ENCODE measurements at regions not wholly inside any gene's neighbourhood (a gene's known extent, or its start where the extent isn't known, plus 50 kb on each side); places are given as distances from the start of the nearest gene placed in this dataset.

- CTCF ChIA-PET: no interaction called here
- BruUV-seq (replicated peaks): no TSS peak
- H3K36me3 ChIP-seq (ENCODE audit: control insufficient read depth, insufficient read depth, low read length): no peaks in the 10 kb centered on the region
- TF ChIP-seq TCF7L2 (IDR thresholded peaks at IDR 0.05; ENCODE audit: low read depth, low read length): no peak
- TF ChIP-seq, protein P1, sequence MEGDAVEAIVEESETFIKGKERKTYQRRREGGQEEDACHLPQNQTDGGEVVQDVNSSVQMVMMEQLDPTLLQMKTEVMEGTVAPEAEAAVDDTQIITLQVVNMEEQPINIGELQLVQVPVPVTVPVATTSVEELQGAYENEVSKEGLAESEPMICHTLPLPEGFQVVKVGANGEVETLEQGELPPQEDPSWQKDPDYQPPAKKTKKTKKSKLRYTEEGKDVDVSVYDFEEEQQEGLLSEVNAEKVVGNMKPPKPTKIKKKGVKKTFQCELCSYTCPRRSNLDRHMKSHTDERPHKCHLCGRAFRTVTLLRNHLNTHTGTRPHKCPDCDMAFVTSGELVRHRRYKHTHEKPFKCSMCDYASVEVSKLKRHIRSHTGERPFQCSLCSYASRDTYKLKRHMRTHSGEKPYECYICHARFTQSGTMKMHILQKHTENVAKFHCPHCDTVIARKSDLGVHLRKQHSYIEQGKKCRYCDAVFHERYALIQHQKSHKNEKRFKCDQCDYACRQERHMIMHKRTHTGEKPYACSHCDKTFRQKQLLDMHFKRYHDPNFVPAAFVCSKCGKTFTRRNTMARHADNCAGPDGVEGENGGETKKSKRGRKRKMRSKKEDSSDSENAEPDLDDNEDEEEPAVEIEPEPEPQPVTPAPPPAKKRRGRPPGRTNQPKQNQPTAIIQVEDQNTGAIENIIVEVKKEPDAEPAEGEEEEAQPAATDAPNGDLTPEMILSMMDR (IDR thresholded peaks at IDR 0.05): no peak
- no peak for TF ChIP-seq POLR2AphosphoS5 (IDR thresholded peaks at IDR 0.05; ENCODE audit: low read depth, low read length)
- TF ChIP-seq, protein P2, sequence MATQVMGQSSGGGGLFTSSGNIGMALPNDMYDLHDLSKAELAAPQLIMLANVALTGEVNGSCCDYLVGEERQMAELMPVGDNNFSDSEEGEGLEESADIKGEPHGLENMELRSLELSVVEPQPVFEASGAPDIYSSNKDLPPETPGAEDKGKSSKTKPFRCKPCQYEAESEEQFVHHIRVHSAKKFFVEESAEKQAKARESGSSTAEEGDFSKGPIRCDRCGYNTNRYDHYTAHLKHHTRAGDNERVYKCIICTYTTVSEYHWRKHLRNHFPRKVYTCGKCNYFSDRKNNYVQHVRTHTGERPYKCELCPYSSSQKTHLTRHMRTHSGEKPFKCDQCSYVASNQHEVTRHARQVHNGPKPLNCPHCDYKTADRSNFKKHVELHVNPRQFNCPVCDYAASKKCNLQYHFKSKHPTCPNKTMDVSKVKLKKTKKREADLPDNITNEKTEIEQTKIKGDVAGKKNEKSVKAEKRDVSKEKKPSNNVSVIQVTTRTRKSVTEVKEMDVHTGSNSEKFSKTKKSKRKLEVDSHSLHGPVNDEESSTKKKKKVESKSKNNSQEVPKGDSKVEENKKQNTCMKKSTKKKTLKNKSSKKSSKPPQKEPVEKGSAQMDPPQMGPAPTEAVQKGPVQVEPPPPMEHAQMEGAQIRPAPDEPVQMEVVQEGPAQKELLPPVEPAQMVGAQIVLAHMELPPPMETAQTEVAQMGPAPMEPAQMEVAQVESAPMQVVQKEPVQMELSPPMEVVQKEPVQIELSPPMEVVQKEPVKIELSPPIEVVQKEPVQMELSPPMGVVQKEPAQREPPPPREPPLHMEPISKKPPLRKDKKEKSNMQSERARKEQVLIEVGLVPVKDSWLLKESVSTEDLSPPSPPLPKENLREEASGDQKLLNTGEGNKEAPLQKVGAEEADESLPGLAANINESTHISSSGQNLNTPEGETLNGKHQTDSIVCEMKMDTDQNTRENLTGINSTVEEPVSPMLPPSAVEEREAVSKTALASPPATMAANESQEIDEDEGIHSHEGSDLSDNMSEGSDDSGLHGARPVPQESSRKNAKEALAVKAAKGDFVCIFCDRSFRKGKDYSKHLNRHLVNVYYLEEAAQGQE (IDR thresholded peaks at IDR 0.05; ENCODE audit: insufficient read depth in 1 of 2, low read depth in 2 of 2, low read length in 1 of 2): no peak
- TF ChIP-seq SIN3A (IDR thresholded peaks at IDR 0.05; ENCODE audit: borderline replicate concordance, insufficient read depth, low read depth, low read length): no peak
- peaks cover 7% of the 10 kb centered on the region for H3K27me3 ChIP-seq (ENCODE audit: control insufficient read depth, insufficient read depth, low read length)
- in situ Hi-C loops (cut with HindIII; ENCODE audit: low pct_unique_long_range_greater_than_20kb, low sequenced_read_pairs) (no loop called here), intact Hi-C loops (cut with micrococcal nuclease; ENCODE audit: unreplicated experiment) (no loop called here)
- no peaks in the 10 kb centered on the region for H3K4me1 ChIP-seq (ENCODE audit: control insufficient read depth, insufficient read depth, low read length)
- ATAC-seq (no peak), DNase-seq (ENCODE audit: low read depth, low spot score) (no peak)
- no peak overlapping the region for H3K4me3 ChIP-seq (ENCODE audit: low read depth in 2 of 2, low read length in 2 of 2)
- H3K27ac ChIP-seq (ENCODE audit: low read length): no peak overlapping the region
- POLR2A ChIA-PET: no interaction called here
- no peaks in the 10 kb centered on the region for H3K9me3 ChIP-seq (ENCODE audit: control insufficient read depth, insufficient read depth, low read depth, low read length)
Observed at GRCh38 chr11:121757480-121758125, 304.8 kb upstream of the SORL1-AS1 start.

- in situ Hi-C loops (cut with HindIII; ENCODE audit: low pct_unique_long_range_greater_than_20kb, low sequenced_read_pairs) (no loop called here), intact Hi-C loops (cut with micrococcal nuclease; ENCODE audit: unreplicated experiment) (no loop called here)
- Histone ChIP-seq H3K27me3 (ENCODE audit: control insufficient read depth, insufficient read depth, low read length) (no peaks in the 10 kb centered on the region; the same call in 1 of the 2 replicates), H3K4me3 (ENCODE audit: low read depth in 2 of 2, low read length in 2 of 2) (no peak overlapping the region), H3K9me3 (ENCODE audit: control insufficient read depth, insufficient read depth, low read depth, low read length) (no peaks in the 10 kb centered on the region), H3K27ac (ENCODE audit: low read length) (no peak overlapping the region), H3K36me3 (ENCODE audit: control insufficient read depth, insufficient read depth, low read length) (no peaks in the 10 kb centered on the region), H3K4me1 (ENCODE audit: control insufficient read depth, insufficient read depth, low read length) (no peaks in the 10 kb centered on the region)
- ChIA-PET POLR2A (no interaction called here), CTCF (no interaction called here)
- no TSS peak for BruUV-seq (replicated peaks)
- no peak for ATAC-seq
- TF ChIP-seq, protein P1 (IDR thresholded peaks at IDR 0.05): no peak
- TF ChIP-seq, protein P2 (IDR thresholded peaks at IDR 0.05; ENCODE audit: insufficient read depth in 1 of 2, low read depth in 2 of 2, low read length in 1 of 2): no peak
- TF ChIP-seq TCF7L2 (IDR thresholded peaks at IDR 0.05; ENCODE audit: low read depth, low read length): no peak
- TF ChIP-seq SIN3A (IDR thresholded peaks at IDR 0.05; ENCODE audit: borderline replicate concordance, insufficient read depth, low read depth, low read length): no peak
- no peak for TF ChIP-seq POLR2AphosphoS5 (IDR thresholded peaks at IDR 0.05; ENCODE audit: low read depth, low read length)
- DNase-seq (ENCODE audit: low read depth, low spot score): no peak
Observed at GRCh38 chr11:121755906-121756305, 303.1 kb upstream of the SORL1-AS1 start.

All from Panc1 (cell line).